M059J (cell line): ENCODE measurements at regions not wholly inside any gene's neighbourhood (a gene's known extent, or its start where the extent isn't known, plus 50 kb on each side); places are given as distances from the start of the nearest gene placed in this dataset.

Source experiments
- DNase-seq: peaks from one replicate; pipeline ENCODE4 v3.0.0-alpha.2; 2012; ENCODE audit warnings: low read depth

DNA sequence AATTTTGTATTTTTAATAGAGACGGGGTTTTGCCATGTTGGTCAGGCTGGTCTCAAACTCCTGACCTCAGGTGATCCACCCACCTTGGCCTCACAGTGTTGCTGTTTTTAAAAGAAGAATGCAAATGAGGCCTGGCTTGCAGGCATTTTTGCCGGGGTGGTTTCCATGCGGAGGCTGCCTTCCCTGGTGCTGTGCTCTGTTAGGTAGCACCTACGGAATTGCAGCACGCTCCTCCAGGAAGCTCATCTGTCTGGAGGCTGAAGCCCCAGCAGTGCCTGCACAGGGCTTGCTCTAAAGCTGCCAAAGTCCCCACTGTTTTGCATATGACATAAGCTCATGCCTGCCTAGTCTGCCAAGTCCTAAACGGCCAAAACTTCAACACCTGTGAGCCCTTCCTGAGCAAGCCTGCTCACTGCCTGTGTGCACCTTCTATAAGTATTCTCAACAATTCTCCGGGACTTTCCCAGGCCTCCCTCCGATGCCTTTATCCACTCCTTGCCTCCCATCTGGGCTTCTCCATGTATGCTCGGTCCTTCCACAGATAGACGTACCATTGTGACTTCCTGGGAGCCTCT, 551.3 kb upstream of the RAB6C start:
- no peak for DNase-seq

DNA sequence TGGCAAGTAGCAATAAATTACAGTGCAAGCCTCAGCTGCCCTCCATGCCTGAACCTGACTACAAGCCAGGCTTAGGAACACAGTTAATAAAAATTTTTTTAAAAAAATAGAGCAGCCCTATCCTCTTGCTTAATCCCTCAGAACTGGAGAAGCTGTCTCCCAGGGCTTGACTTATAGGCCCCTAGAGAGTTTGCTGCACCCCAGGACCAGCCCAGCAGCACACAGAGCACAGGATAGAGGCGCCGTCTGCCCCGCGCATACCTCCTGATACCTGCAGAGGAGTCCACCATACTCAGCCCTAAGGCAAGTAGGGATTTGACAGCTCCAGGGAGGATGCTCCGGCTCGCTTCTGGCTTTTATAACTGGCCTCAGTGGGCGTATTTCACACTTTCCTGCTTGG, 548.6 kb upstream of the RAB6C start:
- no peak for DNase-seq

DNA sequence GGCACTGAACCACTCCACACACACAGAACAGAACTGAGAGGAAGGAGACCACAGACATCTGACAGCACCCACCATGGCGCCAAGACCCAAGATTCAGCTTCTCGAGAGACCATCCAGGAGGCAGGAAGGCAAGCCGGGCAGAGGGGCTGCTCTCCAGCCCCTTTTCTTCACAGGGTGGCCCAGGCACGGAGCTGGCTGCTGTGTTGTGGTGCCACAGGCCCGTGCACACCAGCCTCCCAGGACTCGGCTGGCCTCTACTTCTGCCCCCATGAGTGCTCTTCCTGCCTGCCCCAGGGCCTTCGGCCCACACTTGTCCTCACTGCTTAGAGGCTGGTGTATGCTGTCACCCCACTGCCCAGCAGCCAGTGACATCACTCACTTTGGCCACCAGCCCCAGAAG, 547.6 kb upstream of the RAB6C start:
- DNase-seq = no peak

DNA sequence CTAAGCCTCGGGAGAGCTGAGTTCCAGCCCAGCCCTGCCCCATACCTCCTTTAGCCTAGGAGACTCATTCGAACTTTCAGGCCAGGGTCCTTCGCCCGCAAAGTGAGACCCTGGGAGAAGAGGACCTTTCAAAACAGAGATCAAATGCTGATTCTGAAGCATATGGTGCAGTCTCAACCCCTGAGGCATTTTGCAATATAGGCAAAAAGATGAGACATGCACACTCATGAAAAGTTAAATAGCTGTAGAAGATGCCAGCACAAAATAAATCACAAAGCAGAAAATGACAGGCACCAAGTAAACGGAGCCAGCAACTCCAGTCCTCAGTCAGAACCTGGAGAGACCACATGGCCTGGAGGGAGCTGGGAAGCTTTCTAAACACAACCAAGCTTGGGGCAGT, 542.7 kb upstream of the RAB6C start:
- no peak for DNase-seq

DNA sequence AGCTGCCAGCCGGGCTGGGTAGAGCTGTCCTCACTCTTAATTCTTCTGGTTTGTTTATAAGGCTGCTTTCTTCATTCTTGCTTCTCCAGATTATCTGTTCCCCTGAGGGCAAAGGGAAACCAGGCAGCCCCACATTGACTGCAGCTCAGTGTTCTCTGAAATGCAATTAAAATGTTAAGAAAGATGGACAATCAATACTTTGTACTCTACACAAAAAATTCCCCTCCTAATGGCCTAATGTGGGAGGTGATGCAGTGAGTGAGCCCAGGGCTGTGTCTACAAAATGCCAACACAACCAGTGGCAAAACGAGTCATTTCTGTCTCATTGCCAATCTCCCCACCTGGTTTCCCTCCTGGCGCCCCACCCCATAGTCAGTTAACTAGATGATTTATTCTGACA, 541.7 kb upstream of the RAB6C start:
- DNase-seq = no peak

DNA sequence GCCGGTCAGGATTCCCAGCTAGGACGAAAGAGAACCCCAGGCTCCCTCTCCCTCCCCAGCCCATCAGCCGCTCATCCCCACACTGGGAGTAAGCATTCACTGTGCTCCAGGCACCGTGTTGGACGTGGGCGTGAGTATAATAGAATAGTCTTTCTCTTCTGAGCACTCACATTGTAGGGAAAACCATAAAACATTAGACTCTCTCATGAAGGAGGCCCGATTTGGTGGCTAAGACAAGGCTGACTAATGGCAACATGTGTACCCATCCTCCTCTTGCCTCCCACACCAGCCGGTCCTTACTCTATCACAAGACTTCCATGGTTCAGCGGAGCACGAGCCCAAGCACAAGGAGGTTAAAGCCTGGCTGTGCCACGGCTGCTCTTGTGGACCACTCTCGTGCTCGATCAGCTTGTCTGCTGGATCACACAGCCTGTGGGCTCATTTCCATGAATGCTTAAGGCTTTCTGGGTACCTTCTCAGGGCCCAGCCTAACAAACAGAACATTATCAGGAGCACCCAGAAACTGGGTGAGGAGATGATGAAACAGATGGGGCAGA, 540.9 kb upstream of the RAB6C start:
- no peak for DNase-seq

DNA sequence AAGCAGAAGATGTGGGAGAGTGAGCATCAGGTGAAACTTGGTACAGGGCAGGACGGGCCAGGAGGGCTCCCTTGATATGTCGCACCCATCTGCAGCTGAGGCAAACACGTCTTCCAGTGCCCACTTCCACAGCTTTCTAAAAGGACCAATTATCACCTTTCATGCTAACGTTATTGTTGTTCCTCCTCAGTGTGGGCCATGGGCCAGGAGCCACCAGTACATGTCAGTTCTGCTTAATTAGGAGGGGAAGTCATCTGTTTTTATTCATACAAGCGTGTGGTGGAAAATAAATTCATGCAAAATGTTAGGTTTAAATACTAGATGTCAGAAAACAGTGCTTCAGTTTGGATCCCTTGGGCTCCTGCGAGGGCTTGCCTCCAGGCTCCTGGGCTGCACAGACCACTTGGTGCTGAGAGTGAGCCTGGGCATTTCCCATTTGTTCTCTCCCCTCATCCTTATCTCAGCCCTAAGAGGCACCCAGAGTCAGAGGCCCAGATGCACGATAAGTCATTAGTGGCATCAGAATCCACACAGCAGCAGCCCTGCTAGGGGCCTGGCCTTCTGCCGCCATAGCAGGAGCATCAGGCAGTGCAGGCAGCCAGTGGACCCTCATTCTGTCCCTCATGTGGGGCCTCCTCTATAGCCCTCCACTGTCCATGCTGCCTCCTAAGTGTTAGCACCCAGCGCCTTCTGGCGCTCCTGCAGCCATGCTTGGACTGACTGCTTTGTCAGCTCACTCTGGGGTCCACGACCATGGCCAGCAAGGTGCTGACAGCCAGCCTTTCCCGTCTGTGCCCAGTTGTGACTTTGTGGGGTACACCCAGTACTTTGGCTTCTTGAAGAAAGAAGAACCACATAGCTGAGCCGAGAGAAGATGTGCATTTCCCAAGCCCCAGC, 539.8 kb upstream of the RAB6C start:
- DNase-seq = no peak

DNA sequence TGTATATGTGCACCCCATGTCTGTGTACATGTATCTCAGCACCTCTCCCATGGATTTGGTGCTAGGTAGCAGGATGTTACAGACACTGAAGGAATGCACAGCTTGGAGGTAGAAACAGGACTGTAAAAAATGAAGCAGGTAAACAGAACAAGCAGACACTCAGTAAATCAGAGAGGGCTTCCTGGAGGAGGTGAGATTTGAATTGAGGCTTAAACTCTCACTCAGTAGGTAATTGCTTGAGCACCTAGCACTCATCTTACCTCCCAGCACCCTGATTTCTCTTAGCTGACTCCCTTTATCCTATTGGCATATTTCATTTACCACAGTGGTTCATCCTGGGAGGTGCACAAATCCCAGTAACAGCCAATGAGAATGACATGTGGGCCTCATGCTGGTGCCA, 537.9 kb upstream of the RAB6C start:
- no peak for DNase-seq

DNA sequence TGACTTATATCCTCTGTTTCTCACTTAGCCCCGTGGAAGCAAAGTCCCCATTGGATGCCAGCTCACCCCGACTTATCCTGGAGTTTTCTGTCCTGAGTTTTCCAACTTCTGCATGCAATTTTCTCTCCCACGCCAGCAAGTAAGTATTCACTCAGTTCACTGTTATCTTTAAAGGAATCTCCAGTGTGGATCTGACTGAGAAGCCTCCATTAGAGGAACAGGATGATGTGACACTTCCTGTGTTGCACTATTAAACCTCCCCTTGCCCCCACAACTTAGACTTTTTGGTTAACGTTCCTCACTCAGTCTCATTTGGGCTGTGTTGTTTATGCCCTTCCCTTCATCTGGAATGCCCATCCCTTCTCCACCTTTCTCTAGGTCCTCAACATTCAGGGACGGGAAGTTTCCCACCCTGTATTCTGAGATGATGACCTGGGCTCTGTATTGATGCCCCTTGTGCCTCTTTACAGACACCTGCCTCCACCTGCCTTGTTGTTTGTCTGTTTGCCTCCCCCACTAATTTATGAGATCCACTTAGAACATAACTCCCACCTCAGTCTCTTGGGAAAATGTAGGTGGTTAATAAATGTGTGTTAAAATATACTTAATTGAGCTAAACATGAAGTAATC, 536.1 kb upstream of the RAB6C start:
- DNase-seq = peak; percentile 7

DNA sequence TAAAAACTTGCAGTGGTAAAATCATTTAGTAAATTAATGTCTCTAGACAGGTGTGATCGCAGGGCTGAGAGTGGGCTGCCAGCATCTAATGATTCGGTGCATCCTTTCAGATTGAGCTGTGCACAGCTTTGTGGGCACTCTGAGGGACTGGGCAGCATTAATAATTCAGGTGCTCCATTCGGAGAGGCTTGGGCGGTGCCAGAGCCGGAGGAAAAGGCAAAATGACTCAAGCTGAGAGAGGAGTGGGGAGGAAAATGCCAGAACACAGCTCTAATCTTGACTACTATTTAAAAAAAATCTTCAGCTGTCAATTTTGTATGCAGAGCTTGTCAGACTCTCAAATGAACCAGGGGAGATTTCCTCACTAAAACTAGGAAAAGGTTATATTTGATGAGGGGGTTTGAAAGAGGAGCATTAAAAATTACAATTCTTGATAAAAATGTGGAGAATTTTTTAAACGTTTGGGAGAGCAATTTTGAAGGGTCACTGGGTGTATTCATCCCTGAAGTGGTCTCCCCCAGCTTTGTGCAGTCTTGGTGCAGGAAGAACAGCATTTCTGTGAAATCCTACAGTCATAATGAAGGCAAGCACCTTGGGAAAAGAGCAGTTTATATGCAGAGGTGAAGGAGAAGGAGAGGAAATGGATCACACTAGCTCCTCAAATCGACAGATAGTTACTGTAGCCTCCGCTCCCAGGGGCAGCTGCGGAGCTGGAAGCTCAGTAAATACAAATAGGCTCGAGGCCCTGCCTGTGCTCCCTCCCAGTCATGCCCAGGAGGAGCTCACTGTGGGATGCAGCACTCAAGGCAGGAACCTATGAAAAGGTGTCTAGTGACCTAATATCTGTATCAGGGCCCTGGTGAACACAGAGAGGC, 535.4 kb upstream of the RAB6C start:
- no peak for DNase-seq

DNA sequence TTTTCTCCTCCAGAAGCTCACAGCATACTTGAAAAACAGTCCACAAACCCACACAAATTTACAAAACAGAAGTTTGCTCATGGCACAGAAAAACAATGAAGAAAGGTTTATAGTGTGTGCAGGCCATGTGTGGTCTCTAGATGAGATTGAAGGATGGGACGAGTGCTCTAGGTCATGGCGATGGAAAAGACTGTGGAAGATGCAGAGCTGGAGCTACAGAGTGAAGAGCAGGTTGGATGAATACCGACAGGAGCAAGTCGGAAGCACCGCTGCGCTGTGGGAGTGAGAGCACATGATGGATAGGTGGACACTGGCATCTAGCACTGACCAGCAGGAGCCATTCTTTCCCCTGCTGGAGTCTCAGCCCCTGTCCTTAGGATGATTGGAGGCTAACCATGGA, 534.7 kb upstream of the RAB6C start:
- DNase-seq = no peak

DNA sequence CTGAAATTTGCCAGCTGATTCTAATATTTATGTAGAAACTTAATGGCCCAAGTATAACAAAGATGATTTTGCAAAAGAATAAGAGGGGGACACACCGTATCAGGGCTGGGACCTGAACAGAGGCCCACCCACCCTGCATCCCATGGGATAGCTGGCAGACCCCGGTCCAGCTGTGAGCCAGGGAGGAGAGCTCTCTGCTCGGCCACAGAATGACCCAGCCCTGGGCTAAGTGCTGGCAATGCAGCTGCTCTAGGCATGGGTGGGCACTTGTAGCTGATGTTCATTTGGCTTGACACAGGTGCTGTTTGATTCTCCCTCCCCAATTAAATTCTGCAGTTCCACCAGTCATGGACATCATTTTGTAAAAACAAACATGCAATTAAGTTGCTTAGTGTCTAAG, 522.8 kb upstream of the RAB6C start:
- DNase-seq = no peak

DNA sequence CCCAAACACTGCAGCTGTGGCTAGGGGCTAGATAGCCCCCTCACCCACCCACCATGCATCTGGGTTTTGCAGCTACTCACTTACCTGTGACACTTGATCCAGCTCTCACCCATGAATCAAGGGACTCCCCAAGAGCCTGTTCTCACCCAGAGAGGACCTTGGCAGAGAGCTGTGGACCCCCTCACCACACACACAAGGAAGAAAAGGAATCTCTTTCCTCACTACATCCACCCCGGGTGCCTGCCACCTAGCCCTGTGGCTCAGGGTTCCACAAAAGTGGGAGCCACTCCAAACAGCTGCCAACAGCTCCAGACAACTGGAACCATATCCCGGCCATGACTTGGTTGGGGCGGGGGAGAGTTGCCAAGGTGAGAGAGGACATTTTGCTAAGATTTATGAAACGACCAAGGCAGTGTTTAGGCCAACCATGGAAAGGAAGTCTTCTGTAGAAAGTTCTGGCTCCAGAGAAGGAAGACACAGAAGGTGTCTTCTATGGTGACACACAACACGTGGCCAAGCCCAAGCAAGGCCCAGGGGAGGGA, 522.1 kb upstream of the RAB6C start:
- no peak for DNase-seq

DNA sequence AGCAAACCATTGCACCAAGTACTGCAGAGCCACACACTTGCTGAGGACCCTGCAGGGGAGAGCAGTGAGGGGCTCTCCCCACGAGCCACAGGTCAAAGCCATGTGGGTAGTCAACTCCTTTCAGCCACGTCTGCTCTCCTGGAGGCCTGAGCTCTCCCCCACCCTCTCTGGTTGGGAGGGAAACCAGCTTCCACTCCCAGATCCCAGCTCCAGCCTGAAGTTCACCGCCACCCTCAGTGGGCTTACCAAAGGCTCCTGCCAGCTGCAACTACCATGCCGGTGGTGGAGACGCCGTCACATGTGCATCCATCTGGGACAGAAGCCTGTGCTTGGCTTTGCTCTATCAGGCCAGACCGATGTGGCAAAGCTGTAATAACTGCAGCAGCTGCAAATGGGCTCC, 521.5 kb upstream of the RAB6C start:
- no peak for DNase-seq

DNA sequence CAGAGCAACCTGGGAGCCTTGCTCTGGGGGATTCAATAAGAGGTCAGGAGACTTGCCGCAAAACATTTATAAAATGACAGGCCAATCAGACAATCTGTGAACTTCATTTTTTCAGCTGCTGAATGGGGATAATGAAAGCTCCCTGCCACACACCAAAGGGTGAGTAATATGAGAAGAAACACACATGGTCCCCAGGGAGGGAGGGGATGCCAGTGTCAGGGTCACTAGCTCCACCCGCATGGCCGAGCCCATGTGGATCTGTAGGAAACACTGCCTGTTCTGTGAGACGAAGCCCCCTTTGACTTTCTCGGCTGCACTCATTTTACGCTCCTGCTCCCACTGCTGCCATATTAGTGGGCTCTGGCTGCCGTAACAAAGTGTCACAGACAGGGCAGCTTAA, 521.0 kb upstream of the RAB6C start:
- no peak for DNase-seq

DNA sequence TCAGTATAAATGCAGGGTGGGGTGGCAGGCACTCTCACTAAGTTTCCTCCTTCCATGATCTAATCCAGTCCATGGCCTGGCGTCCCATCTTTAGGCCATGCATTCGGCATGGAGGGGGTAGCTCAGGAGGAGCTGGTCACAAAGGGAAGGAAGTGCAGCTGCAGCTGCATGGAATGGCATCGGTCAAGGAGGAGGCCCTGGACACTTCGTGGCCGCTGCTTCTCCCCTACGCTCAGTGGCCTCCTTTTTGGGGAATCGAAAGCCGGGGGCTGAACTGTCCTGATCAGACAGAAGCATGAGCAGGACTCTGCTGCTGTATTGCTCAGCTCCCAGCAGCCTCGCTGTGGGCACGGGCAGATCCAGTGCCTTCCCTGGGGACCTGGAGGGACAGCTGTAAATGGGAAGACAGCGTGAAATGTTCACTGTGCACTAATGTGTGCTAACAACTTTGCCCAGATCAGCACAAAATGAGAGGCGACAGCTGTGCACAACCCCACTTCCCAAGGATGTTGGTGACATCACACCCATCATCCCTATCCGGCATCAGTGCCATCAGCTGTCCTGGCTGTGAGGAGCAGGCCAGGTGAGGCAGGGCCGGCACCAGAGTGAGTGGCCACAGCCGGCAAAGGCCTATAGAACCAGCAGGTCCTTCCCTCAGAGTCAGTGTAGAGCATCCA, 520.1 kb upstream of the RAB6C start:
- DNase-seq = no peak

DNA sequence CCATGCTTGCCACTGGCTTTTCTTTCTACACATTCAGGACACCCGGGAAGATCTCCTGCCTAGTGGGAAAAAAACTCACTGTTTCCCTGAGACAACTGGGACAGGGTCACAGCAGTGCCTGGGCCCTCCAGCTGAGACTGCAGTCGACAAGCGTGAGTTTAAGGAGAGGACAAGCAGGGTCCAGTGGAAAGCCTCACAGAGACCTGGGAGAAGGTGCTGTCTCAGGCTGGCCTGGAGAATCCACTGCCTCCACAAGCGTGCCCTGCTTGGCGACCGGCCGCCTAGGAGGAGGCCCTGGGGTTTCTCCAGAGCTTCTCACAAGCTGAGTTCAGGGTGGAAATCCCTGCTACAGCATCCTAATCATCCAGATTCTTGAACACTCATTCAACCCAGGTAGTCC, 519.6 kb upstream of the RAB6C start:
- DNase-seq = no peak

DNA sequence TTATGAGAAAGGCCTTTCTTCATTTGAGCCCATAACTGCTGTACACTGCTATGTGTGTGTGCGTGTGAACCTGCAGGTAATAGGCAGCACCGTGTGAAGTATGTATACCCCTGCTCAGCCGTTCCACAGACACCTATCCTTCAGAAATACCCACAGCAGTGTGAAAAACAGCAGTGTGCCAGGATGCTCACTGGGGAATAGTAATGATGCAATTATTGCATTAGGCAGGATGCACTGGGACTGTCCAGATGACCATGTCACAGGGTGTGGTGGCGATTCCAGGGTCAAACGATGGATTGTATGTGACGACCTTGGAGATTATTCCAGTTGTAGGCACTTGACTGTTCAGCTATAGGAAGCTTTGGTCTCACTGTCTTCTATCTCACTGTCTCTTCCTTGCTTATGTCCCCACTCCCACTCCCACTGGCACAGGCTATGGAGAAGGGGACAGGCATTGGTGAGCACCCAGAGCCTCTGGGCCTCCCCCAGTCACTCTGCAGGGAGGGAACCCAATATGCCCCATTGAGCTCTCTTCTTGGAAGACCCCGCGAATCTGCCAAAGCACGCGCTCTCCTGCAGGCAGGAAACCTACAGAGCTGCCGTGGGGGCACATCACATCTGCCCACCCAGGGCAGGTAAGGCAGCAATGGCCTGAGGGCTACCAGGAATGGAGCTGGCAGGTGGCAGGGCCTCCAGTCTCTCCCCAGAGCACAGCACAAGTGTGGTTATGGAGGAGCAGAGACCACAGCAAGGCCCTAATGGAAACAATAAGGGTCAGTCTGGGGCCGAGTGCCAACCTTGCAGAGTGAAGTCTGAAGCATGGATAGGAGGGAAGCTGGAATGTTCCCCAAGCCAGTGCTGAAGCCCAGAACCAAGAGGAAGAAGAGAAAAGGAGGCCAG, 518.9 kb upstream of the RAB6C start:
- DNase-seq = no peak

DNA sequence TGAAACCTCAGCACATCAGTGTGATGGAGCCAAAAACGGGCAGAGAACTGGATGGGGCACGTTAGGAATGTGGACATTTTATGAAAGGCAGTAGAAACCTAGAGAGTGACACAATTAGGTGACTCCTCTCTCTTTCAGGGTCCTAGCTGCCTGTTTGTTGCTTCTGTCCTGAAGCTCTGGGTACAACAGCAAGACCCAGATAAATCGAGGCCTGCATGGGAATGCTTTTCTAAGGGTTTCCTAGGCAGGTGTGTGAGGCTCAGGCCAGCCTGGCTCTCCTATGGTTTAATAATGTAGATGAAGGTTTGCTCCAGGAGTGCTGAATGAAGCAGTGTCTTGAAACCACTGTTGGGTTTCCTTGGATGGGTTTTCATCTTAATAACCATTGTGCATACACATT, 517.1 kb upstream of the RAB6C start:
- DNase-seq = no peak

DNA sequence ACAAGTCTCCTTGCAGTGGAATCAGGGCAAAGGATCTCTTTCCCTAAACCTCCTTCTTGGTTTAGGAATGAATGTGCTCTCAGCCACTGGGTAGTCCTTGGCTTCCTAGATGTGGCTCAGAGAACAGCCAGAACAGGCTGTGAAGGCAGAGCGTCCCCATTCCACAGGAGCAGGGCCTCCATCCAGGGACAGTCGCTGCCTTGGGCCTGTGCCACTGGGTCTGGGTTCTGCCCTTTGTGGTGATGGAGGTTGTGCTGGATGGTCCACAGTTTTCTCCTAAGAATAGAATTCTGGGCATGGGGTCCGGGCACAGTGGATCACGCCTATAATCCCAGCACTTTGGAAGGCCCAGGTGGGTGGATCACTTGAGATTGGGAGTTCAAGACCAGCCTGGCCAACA, 516.5 kb upstream of the RAB6C start:
- no peak for DNase-seq
